ENCODE measurements at regions not wholly inside any gene's neighbourhood (a gene's known extent, or its start where the extent isn't known, plus 50 kb on each side); places are given as distances from the start of the nearest gene placed in this dataset.

DNA sequence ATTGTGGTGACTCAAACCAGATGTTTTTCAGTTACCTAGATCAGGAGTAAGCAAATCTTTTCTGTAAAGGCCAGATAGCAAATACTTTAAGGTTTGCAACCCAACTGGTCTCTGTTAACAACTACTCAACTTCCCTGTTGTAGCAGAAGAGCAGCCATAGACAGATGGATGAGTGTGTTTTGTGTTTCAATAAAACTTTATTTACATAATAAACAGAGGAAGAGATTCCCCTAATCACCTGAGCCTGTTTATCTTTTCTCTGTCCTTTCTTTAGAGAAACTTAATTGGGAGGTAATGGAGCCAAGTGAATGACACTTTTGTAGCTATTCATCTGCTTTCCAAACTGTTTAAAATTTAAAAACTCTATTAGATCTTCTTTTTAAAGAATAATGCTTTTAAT is 365.1 kb downstream of the IPO8 start:
- TF ChIP-seq, protein P1, sequence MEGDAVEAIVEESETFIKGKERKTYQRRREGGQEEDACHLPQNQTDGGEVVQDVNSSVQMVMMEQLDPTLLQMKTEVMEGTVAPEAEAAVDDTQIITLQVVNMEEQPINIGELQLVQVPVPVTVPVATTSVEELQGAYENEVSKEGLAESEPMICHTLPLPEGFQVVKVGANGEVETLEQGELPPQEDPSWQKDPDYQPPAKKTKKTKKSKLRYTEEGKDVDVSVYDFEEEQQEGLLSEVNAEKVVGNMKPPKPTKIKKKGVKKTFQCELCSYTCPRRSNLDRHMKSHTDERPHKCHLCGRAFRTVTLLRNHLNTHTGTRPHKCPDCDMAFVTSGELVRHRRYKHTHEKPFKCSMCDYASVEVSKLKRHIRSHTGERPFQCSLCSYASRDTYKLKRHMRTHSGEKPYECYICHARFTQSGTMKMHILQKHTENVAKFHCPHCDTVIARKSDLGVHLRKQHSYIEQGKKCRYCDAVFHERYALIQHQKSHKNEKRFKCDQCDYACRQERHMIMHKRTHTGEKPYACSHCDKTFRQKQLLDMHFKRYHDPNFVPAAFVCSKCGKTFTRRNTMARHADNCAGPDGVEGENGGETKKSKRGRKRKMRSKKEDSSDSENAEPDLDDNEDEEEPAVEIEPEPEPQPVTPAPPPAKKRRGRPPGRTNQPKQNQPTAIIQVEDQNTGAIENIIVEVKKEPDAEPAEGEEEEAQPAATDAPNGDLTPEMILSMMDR (conservative IDR thresholded peaks at IDR 0.05; ENCODE audit: low read depth, low read length): no peak
- TF ChIP-seq, protein P2, sequence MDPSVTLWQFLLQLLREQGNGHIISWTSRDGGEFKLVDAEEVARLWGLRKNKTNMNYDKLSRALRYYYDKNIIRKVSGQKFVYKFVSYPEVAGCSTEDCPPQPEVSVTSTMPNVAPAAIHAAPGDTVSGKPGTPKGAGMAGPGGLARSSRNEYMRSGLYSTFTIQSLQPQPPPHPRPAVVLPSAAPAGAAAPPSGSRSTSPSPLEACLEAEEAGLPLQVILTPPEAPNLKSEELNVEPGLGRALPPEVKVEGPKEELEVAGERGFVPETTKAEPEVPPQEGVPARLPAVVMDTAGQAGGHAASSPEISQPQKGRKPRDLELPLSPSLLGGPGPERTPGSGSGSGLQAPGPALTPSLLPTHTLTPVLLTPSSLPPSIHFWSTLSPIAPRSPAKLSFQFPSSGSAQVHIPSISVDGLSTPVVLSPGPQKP (IDR thresholded peaks at IDR 0.05; ENCODE audit: borderline replicate concordance, low read depth, low read length): no peak
